ENCODE measurements at regions not wholly inside any gene's neighbourhood (a gene's known extent, or its start where the extent isn't known, plus 50 kb on each side); places are given as distances from the start of the nearest gene placed in this dataset.

DNA sequence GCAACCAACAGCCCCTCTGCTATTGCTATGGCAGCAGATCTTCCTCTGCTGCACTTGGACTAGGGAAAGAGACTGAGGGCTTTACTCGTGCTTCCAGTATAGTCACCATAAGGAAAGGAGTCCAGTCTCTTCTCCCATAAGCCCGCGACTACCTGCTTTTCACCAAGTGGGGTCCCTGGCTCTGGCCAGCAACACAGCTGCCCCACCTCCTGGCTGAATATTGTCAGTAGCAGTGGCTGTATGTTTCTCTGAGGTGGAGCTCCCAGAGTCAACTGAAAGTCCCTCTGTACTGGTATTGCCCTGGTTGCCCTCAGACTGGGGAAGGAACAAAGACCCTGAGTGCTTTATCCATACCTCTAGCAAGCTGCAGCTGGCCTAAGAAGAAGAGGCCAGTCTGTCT, 719.6 kb downstream of the SQOR start:
- no peak overlapping the region for H3K4me3 ChIP-seq
- intact Hi-C loops (cut with DNase I) = no loop called here
- TF ChIP-seq, protein P1, sequence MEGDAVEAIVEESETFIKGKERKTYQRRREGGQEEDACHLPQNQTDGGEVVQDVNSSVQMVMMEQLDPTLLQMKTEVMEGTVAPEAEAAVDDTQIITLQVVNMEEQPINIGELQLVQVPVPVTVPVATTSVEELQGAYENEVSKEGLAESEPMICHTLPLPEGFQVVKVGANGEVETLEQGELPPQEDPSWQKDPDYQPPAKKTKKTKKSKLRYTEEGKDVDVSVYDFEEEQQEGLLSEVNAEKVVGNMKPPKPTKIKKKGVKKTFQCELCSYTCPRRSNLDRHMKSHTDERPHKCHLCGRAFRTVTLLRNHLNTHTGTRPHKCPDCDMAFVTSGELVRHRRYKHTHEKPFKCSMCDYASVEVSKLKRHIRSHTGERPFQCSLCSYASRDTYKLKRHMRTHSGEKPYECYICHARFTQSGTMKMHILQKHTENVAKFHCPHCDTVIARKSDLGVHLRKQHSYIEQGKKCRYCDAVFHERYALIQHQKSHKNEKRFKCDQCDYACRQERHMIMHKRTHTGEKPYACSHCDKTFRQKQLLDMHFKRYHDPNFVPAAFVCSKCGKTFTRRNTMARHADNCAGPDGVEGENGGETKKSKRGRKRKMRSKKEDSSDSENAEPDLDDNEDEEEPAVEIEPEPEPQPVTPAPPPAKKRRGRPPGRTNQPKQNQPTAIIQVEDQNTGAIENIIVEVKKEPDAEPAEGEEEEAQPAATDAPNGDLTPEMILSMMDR (IDR thresholded peaks at IDR 0.05) = no peak

DNA sequence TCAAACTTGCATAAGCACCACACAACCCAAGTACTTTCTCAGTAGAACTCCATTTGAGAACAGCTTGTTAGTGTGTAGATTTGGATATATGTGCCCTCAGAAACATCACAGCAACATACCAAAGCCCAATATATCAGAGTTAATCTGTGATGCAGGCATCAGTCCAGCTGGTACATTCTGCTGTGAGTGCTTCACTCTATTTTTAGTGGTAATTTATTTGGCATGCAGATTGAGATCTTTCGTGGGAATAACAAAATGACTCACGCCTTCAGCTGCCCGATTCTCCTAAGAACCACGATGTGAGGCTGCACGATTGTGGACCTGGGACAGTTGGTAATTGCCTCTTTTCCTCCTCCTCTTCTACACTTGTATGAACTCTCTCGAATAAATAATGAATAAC, 730.7 kb downstream of the SQOR start:
- Histone ChIP-seq H3K27ac (no peak overlapping the region), H3K4me1 (no peaks in the 10 kb centered on the region), H3K4me3 (no peak overlapping the region), H3K36me3 (no peaks in the 10 kb centered on the region), H3K9me3 (peaks cover 1% of the 10 kb centered on the region), H3K27me3 (ENCODE audit: low read depth) (no peaks in the 10 kb centered on the region)
- no peak for ATAC-seq
- TF ChIP-seq, protein P1 (IDR thresholded peaks at IDR 0.05) = no peak
- no peak for DNase-seq
- intact Hi-C loops (cut with DNase I) = no loop called here

More for the DNA sequence above, 719.6 kb downstream of the SQOR start:
- no peak for ATAC-seq
- DNase-seq = no peak
- Histone ChIP-seq H3K27me3 (ENCODE audit: low read depth) (no peaks in the 10 kb centered on the region), H3K27ac (no peak overlapping the region), H3K4me1 (no peaks in the 10 kb centered on the region), H3K36me3 (no peaks in the 10 kb centered on the region), H3K9me3 (no peaks in the 10 kb centered on the region)

DNA sequence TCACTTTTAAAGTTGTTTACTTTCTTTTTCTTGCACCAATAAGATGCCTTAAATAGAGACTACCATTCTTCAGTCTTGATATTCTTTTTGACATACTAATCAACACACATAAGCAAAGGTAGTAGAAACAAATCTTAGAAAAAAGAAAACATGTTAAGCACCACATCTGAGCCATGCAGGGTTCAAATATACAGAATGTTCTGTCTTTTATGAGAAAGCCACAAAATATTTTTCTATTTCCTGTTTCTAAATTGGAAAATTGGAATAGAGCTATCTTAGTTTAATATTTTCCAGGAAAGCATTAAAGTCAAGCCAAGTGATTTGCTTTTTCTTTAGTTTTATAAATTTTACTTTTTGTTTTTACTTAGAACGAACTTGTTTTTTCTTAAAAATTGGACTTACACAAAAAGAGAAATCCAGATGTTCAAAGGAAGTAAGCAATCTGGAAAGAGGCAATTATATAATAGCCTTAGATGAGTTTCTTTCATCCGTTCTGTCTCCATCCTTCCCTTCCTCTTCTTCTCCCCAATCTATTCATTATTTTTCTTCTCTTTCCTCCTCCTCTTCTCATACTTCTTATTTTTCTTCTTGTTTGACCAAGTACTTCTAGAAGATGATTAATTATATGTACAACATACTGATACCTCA, 731.7 kb downstream of the SQOR start:
- no peaks in the 10 kb centered on the region for H3K4me1 ChIP-seq

DNA sequence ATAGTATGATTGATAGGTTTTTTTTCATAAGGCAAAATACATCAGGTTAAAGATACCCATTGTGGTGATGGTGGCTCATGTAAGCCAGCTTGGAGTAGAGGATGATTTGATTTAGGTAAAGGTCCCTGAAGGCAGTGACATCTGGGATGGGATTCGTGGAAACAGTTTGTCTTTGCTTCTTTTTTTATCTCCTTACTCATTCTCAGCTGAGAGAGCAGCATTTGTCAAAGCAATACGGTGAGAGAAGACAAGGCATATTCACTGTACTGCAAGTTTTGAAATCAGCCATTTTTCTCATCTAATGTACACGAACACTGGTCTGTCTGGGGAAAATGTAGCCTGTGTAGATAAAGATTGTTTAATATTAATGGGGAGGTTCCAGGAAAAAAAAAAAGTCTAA, 749.1 kb downstream of the SQOR start:
- intact Hi-C loops (cut with DNase I) = no loop called here
- Histone ChIP-seq H3K9me3 (no peaks in the 10 kb centered on the region), H3K27me3 (ENCODE audit: low read depth) (no peaks in the 10 kb centered on the region), H3K4me1 (no peaks in the 10 kb centered on the region), H3K36me3 (no peaks in the 10 kb centered on the region), H3K27ac (no peak overlapping the region), H3K4me3 (no peak overlapping the region)
- ATAC-seq (no peak), DNase-seq (no peak)
- TF ChIP-seq, protein P1 (IDR thresholded peaks at IDR 0.05) = no peak

More for the DNA sequence above, 731.7 kb downstream of the SQOR start:
- H3K36me3 ChIP-seq = no peaks in the 10 kb centered on the region
- TF ChIP-seq, protein P1 (IDR thresholded peaks at IDR 0.05) = no peak
- H3K27me3 ChIP-seq (ENCODE audit: low read depth) = no peaks in the 10 kb centered on the region
- DNase-seq (no peak), ATAC-seq (no peak)
- intact Hi-C loops (cut with DNase I) = no loop called here
- H3K4me3 ChIP-seq = no peak overlapping the region
- no peak overlapping the region for H3K27ac ChIP-seq
- peaks cover 10% of the 10 kb centered on the region for H3K9me3 ChIP-seq

DNA sequence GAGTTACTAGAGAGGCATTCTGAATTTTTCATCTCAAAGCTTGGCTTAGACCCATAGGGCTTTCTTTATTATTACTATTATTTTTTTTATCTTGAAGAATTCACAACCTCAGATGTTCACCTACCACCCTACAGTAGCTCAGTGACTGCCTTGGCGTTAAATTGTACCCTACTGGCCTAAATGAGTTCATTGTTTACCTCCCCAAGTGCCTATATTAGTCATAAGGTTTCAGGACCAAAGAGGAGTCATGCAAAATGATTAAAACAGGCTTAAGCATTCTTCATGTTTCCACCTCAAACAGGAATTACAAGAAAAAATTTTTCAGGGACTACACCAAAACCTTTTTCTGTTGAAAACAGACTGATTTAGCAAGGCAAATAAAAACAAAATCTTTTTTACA, 751.5 kb downstream of the SQOR start:
- Histone ChIP-seq H3K4me3 (no peak overlapping the region), H3K27me3 (ENCODE audit: low read depth) (no peaks in the 10 kb centered on the region), H3K4me1 (no peaks in the 10 kb centered on the region), H3K9me3 (peaks cover 3% of the 10 kb centered on the region), H3K36me3 (no peaks in the 10 kb centered on the region), H3K27ac (no peak overlapping the region)
- ATAC-seq (no peak), DNase-seq (no peak)
- intact Hi-C loops (cut with DNase I) = no loop called here
- TF ChIP-seq, protein P1 (IDR thresholded peaks at IDR 0.05) = no peak

All from lower lobe of right lung (tissue), 2 donors.